ENCODE measurements at regions not wholly inside any gene's neighbourhood (a gene's known extent, or its start where the extent isn't known, plus 50 kb on each side); places are given as distances from the start of the nearest gene placed in this dataset.

GRCh38 chr4:181507938-181508337 is 735.3 kb upstream of the TENM3 start:
- DNase-seq = no peak

GRCh38 chr4:181508601-181509000 is 734.6 kb upstream of the TENM3 start:
- DNase-seq = no peak

- DNase-seq = no peak
Measured at GRCh38 chr4:181509073-181509472, 734.1 kb upstream of the TENM3 start.

GRCh38 chr4:181517491-181517890 is 725.7 kb upstream of the TENM3 start:
- no peak for DNase-seq

DNA sequence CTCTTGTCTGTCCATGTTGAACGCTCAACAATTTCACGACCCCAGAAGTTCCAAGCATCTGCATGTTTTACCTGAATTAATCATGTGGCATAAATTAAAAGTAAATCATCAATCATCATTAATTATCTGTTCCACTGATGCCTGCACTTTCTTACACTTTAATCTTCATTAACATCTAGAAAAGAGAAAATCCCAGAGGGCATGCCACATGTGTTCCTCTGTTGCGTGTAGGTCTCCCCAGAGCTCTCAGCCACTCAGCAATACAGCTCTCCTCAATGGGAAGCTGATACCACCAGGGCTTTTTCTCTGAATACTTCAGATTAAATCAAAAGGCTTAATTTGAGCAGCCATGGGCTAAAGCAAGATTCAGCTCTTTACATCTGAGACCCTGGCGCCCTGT is 722.4 kb upstream of the TENM3 start:
- no peak for DNase-seq

DNA sequence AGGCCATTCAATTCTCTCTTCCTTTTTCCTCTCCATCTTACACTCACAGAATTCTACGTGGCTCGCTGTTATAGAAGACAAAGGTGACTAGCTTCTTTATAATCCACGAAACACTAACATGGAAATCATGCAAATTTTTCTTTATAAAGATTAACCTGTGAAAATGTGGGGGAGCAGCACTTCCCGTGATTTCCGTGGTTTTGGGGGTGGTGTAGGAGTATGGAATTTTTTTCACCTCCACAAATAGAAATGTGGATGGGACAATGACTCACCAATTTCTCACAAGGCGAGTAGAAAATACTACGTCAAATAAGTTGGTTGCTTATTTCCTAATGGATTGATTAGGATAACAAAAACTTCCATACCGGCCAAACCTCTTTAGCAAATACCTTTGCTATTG is 719.2 kb upstream of the TENM3 start:
- no peak for DNase-seq

DNA sequence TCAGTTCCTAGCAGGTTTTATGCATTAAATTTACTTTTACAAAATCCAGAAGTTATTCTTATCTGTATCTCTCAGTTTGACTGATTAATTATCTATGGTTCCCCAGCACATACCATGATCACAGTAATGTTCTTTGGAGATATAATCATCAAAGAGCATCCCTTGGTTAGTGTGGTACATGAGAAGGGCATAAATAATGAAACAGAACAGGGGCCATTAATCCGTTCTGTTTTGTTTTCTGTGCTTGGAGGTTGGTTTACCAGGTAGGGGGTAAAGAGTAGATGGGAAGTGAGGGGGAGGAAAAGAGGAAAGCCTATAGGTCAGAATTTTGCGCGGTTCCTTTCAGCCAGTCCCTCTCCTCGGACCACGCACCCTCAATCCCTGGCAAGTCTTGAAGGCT is 718.7 kb upstream of the TENM3 start:
- no peak for DNase-seq

DNA sequence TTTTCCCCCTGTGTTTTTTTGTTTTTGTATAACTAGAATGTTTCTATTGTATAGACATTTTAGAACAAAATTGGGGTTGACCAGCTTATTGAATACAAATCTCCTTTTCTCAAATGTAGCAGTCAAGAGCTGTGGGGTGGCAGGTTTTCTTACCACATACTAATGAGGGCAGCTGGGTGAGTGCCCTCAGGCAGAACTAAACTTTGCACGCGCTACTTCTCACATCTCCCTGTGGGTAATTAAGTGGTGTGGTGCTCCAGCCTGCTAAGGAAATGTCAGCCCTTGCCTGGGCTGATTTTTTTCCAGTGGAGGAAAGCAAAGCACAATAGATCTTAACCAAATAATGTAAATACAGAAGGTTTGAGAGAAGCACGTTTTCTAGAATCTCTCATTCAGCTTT is 717.6 kb upstream of the TENM3 start:
- no peak for DNase-seq

- DNase-seq = peak; percentile 28
Measured at GRCh38 chr4:181528570-181529184, 714.5 kb upstream of the TENM3 start.

DNA sequence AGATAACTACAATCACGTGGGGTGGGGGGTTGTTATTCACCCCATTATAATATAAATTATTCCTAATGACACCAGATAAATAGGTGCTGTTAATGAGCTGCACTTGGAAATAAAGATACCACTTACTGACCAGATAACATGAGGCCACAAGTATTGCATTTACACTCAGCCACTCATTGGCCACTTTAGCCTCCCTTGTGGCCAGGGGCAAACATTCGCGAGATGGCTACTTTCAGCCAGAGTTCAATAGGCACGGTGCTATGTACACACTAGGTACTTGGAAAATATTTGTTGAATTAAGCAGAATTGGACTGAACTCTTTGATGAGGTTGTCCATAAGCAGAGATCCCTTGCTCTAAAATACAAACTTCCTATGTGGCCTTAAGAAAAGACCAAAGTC is 713.7 kb upstream of the TENM3 start:
- no peak for DNase-seq

DNA sequence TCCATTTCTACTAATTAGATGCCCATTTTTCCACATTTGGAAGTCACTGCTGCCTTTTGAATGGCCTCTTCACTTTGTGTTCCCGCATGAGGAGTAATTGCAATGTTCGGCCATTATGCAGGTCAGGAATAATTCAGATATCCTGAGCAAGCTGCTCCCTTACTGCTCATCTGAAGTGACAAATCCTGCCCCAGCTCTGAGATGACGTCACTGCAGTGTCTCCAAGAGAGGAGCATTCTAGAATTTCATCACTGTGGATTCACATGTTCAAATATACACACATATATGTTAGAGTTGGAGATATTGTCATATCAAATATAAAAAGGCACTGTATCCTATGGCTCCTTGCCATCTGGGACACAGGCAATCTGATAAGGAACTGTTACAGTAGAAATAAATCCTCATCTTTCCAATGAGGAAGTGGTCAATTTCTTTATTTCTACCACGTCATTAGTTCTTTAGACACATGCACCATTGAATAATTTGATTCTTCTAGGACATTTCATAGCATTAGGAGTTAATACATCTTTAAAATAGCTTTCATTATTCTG is 706.9 kb upstream of the TENM3 start:
- DNase-seq = no peak

DNA sequence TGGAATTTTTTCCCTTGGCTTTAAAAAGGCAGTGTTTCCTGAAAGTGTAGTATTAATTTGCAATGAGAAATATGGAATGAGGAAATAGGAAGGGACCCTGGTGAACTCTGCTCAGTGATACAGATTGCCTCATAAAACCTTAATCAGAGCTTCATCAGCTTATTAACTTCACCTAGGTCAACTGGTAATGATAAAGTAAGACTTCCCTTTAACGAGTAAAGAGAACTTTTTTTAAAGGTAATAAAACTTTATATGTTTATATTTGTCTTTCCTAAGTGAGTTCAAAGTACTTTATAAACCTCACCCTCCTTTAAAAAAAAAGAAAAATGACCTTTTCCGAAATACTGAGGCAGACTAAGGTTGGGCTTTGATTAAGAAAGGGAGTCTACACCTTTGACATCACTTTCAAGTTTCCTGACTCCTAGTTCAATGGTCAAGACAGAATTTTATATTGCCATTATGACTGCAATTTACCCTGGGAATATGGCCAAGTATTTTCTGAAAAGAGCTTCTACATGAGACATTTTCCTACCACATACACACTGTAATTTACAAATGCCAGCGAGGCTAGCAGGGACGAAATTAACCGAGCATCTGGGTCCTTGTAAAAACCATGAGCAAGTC is 706.3 kb upstream of the TENM3 start:
- no peak for DNase-seq

DNA sequence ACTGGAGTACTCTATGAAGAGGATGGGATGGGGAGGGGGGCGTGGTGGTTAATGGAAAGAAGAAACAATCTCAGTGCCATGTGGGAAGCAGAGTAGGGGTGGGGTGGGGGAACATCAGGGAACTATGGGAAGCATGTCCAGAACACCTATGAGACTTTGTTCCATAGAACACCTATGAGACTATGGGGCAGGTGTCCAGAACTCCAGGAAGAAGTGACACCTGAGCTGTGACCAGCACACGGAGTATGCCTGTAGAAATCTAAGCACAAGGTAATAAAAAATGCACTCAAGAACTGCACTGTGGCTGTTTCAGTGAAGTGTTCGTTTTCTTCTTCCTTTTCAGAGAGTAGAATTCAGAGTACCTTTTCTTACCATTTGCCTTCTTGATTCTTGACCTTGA is 704.8 kb upstream of the TENM3 start:
- no peak for DNase-seq

- DNase-seq = no peak
Measured at GRCh38 chr4:181541396-181541795, 701.8 kb upstream of the TENM3 start.

DNA sequence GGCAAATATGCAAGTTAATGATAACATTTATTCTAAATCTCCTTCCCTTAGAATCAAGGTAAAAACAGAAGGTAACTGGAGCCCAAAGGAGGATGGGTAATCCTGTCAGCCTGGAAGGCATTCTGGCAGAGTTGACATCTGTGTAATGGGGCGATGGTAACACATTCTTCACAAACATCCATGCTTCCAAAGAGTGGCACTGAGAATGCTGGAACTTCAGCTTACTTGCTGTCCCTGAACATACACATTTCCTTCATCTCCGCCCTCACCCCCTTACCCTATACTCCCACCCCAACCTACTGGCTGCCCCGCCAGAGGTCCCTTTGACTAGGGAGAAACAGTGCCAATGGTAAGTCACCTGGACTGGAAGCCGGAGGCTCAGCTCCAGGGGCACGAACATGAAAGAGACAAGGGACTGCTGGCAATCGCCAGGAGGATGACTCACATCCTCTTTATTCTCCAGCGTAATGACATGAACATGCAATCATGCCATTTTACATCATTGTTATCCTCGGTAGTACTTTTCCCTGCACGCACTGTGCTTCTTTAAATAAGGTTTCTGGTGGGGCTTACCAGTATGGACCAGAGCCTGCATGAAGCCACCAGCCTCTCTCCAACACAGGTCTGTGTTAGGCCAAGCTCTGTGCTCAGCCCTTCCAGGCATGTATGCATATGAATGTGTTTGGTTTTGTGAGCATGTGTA is 694.2 kb upstream of the TENM3 start:
- no peak for DNase-seq

- no peak for DNase-seq
Measured at GRCh38 chr4:181549576-181550188, 693.5 kb upstream of the TENM3 start.

DNA sequence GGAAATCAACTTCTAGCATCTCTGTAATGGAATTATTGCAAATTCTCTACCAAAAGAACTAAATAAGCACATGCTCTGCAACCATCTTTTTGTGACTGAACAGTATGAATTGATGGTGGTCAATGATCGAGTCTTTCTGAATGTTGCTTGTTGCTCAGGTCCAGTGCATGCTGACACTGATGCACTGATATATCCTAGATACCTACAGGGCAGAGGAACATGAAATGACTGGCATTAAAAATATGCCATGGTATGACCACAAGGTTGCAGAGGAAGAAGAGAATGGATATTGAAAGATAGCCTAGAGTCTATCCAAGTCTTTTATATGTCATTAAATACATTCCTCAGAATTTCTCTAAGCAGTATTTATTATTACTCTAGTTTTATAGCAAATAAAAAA is 692.8 kb upstream of the TENM3 start:
- no peak for DNase-seq

GRCh38 chr4:181559637-181560036 is 683.6 kb upstream of the TENM3 start:
- DNase-seq = no peak

GRCh38 chr4:181562399-181562798 is 680.8 kb upstream of the TENM3 start:
- DNase-seq = no peak

DNA sequence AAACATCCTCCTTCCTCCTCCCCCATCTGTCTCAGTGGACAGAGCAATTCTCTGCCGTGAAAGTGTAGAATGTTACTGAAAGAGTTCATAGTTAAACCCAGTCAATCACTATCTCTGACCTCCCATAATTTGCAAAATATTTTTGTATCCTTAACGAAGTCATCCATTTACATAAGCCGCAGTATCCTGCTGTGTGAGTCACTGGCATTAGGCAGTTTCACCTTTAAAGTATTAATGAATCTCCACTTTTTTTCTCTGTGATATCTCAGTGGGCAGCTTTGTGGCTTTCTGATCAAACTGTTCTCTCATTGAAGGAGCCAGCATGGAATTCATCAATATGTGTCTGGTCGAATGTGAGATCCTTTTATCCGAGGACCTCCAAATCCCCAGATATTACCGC is 678.6 kb upstream of the TENM3 start:
- DNase-seq = no peak

DNA sequence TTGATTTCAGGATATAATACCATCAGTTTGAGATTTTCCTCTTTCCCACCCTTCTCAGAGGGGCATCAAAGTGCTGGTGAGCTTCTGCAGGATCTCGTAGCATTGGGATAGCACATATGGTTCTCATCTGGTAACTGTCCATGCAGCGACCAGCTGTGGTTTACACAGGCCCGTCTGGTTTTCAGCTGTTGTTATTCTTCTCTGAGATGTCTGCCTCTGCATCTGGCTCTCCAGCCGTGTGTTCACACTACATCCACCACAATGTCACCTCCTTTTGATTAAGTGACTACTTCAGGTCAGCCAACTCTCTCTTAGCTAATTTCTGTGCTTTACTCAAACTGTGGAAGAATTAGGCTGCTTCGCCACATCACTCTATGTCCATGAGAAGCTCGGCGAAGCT is 676.7 kb upstream of the TENM3 start:
- no peak for DNase-seq

DNA sequence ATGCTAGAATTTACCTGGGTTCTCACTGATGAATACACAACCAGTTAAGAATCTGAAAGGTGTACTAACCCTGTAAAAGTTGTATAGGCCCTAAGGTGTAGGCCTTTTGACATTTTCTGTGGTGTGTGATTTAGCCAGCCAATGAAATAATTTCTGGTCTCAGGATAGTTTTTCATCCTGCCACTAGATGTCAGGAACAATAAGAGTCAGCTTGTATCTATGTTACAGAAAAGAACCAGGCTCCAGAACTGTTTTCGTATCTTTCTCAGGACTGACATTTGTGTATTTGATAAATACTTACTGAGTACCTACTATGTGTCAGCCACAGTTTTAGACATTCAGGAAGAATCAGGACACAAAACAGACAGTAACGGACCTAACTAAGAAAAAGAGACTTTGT is 673.6 kb upstream of the TENM3 start:
- no peak for DNase-seq

DNA sequence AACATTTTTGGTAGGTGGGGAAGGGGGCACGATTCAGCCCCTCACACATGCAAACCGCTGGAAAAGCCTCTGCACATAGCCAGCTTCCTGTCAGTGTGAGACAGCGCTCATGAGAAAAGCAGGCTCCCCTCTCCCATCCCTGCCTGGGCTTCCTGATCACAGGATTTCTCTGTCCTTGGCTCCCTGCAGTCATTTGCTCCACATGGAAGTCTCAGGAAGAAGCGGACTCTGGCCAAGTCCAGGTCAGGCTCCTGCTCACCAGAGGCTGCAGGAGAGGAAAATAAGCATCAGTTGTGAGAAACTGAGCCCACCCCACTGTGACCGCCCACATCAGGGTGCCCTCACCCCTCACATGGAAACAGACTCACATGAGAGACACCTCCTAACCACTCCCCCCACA is 664.3 kb upstream of the TENM3 start:
- DNase-seq = no peak

DNA sequence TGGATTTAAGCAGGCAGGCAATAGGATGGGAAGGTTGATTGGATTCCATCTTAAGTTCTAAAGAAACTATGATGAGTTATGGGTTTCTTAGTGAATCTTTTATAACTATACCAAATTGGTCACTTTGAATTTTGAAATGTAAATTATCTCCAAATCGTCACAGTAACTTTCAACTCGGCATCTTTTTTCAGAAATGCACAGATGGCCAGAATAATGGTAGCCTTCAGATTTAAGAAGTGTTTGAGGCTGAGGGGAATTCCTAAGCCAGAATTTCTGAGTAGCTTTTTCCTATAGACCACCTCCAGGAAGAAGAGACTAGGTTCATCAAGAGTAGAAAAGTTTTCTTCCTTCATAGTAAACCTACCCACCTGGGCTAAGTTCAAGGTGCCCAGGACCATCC is 663.7 kb upstream of the TENM3 start:
- no peak for DNase-seq

Data from activated CD4-positive, alpha-beta T cell treated with anti-CD3 and anti-CD28 coated beads, Interleukin-2, amount 50 U/mL, for 16 hours (primary cell).